Progenitor cell of endocrine pancreas (in vitro differentiated cells): ENCODE measurements at regions not wholly inside any gene's neighbourhood (a gene's known extent, or its start where the extent isn't known, plus 50 kb on each side); places are given as distances from the start of the nearest gene placed in this dataset.

Experiments
- DNase-seq: peaks from one replicate; pipeline ENCODE4 v3.0.0; 2021; ENCODE audit warnings: low spot score; ENCODE audit not compliant: unreplicated experiment
- H3K27ac Mint-ChIP-seq: 2 replicates; pipeline ENCODE4 v1.8.0; 2021; ENCODE audit warnings: mild to moderate bottlenecking, moderate library complexity, mixed read lengths
- H3K27me3 Mint-ChIP-seq: 2 replicates; pipeline ENCODE4 v1.8.0; 2021; ENCODE audit warnings: mixed read lengths
- H3K36me3 Mint-ChIP-seq: 2 replicates; pipeline ENCODE4 v1.8.0; 2022; ENCODE audit warnings: mixed read lengths; ENCODE audit not compliant: insufficient read depth
- H3K4me1 Mint-ChIP-seq: 2 replicates; pipeline ENCODE4 v1.8.0; 2021; ENCODE audit warnings: low read depth, mixed read lengths
- H3K4me3 Mint-ChIP-seq: 2 replicates; pipeline ENCODE4 v1.8.0; 2021; ENCODE audit warnings: low read depth, mild to moderate bottlenecking, moderate library complexity, mixed read lengths
- H3K9me3 Mint-ChIP-seq: 2 replicates; pipeline ENCODE4 v1.8.0; 2021; ENCODE audit warnings: low read depth, mixed read lengths
- TF ChIP-seq, protein P1 (sequence below): fragments of 200-600 bp; sonication (generic); IDR thresholded peaks from one replicate; pipeline ENCODE4 v1.5.0; 2021; ENCODE audit warnings: antibody characterized with exemption, mild to moderate bottlenecking; ENCODE audit not compliant: unreplicated experiment

DNA sequence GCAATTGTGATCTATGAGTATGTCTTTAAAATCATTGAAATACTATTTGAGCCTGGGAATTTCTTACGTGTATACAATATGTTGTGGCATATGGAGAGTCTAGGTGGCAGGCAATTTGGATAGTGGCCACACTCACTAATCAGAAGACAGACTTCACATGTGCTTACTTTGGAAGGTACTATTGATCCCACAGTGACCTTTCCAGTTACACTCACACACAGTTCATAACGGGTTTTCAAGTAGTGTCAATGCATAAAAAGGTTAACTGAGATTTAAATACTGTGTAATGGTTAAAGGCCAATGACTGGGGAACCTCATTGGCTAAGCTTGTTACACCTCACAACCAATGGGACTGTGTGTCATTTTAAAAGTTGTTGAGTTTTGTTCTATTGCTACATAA, 783.2 kb downstream of the RPA4 start:
- Mint-ChIP-seq H3K4me1 (peaks cover 36% of the 10 kb centered on the region), H3K27me3 (no peaks in the 10 kb centered on the region), H3K9me3 (peaks cover 9% of the 10 kb centered on the region), H3K4me3 (no peak overlapping the region), H3K27ac (no peak overlapping the region), H3K36me3 (peaks cover 2% of the 10 kb centered on the region)
- TF ChIP-seq, protein P1, sequence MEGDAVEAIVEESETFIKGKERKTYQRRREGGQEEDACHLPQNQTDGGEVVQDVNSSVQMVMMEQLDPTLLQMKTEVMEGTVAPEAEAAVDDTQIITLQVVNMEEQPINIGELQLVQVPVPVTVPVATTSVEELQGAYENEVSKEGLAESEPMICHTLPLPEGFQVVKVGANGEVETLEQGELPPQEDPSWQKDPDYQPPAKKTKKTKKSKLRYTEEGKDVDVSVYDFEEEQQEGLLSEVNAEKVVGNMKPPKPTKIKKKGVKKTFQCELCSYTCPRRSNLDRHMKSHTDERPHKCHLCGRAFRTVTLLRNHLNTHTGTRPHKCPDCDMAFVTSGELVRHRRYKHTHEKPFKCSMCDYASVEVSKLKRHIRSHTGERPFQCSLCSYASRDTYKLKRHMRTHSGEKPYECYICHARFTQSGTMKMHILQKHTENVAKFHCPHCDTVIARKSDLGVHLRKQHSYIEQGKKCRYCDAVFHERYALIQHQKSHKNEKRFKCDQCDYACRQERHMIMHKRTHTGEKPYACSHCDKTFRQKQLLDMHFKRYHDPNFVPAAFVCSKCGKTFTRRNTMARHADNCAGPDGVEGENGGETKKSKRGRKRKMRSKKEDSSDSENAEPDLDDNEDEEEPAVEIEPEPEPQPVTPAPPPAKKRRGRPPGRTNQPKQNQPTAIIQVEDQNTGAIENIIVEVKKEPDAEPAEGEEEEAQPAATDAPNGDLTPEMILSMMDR = no peak
- DNase-seq = no peak

DNA sequence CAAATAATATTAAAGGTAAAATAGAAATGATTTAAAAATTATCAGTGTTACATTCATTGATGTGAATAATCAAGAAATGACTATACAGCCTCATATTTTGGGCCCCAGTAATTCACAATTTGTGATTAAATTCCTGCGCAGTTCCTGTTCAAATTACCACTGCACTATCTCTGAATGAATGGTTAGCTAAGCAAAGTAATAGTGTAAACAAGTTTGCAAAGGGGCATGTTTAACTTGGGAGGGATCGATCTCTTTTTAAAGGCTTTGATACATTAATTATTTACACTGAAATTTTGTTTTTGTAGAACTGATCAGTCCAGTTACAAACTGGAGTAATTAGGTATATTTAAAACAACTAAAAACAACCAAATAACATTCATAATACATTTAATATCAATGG, 784.4 kb downstream of the RPA4 start:
- Mint-ChIP-seq H3K4me1 (peaks cover 43% of the 10 kb centered on the region), H3K27ac (no peak overlapping the region), H3K36me3 (peaks cover 2% of the 10 kb centered on the region), H3K4me3 (no peak overlapping the region), H3K9me3 (peaks cover 15% of the 10 kb centered on the region), H3K27me3 (no peaks in the 10 kb centered on the region)
- TF ChIP-seq, protein P1 = no peak
- DNase-seq = no peak

DNA sequence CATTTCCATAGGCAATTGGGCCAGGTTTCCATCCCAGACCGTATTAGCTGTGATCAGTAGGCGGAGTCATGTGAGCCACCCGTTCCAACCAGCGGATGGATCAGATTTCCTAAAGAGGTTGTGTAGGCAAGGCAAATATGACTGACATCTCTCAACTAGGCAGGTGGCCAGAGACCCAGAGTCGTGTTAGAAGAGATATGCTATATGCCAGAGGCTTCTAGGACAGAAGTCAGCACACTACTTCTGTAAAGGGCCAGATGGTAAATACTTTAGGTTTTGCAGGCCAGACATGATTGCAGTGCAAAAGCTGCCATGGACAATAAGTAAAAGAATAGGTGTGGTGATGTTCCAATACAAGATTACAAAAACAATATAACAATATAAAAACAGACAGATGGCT, 788.4 kb downstream of the RPA4 start:
- Mint-ChIP-seq H3K4me3 (no peak overlapping the region), H3K27me3 (no peaks in the 10 kb centered on the region), H3K27ac (no peak overlapping the region), H3K9me3 (peaks cover 9% of the 10 kb centered on the region), H3K36me3 (no peaks in the 10 kb centered on the region), H3K4me1 (peaks cover 45% of the 10 kb centered on the region)
- TF ChIP-seq, protein P1 = no peak
- DNase-seq = no peak

DNA sequence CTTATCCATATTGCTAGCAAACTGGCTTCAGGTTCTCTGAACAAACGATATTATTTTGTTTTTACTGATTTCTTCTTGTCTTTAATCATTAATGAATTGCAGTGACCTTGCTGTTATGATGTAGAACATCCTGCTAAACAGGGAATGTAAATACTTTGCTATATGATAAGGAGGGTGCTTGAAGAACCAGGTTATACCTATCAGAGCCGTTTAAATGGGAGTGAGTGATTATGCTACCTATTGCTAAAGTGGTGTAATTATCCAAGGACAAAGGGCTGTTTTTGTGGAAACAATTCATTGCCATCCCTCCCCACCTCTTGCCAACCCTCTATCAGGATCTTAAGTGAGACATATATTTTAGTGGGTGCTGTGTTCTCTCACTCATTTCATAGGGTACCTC, 788.9 kb downstream of the RPA4 start:
- H3K36me3 Mint-ChIP-seq = no peaks in the 10 kb centered on the region
- no peaks in the 10 kb centered on the region for H3K27me3 Mint-ChIP-seq
- no peak for DNase-seq
- peaks cover 42% of the 10 kb centered on the region for H3K4me1 Mint-ChIP-seq
- no peak overlapping the region for H3K4me3 Mint-ChIP-seq
- peaks cover 9% of the 10 kb centered on the region for H3K9me3 Mint-ChIP-seq
- no peak overlapping the region for H3K27ac Mint-ChIP-seq
- TF ChIP-seq, protein P1 = no peak

DNA sequence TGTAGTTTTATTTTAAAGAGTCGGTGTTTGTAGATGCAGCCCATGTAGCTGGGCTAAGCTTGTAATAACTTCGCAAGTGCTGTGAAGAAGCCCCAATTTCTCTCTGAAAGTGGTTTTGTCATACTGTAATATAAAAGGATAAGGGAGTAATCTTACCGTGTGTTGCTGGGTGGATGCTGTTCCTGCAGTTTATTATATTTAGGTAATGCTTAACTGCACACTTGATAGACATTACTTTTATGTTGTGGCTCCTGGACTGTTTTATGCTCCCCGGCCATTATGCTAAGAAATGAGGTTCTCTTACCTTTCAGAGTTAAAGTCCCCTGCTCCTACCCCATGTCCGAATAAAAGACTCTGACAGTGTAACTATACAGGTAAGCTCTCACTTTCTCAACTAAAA, 789.4 kb downstream of the RPA4 start:
- peaks cover 9% of the 10 kb centered on the region for H3K9me3 Mint-ChIP-seq
- no peaks in the 10 kb centered on the region for H3K27me3 Mint-ChIP-seq
- H3K27ac Mint-ChIP-seq = no peak overlapping the region
- no peak for DNase-seq
- no peaks in the 10 kb centered on the region for H3K36me3 Mint-ChIP-seq
- no peak overlapping the region for H3K4me3 Mint-ChIP-seq
- H3K4me1 Mint-ChIP-seq = peaks cover 37% of the 10 kb centered on the region
- TF ChIP-seq, protein P1 = no peak
